IMR-90 (cell line): ENCODE measurements at regions not wholly inside any gene's neighbourhood (a gene's known extent, or its start where the extent isn't known, plus 50 kb on each side); places are given as distances from the start of the nearest gene placed in this dataset.

Experiments
- CEBPB ChIP-seq: IDR thresholded peaks from 2 replicates; pipeline ENCODE4 v1.6.1; 2012; ENCODE audit warnings: low read depth, low read length, improper control_type of control experiment
- CTCF ChIP-seq: conservative IDR thresholded peaks from 2 replicates; pipeline ENCODE4 v1.5.1; 2012; ENCODE audit warnings: mild to moderate bottlenecking, low read depth, low read length, improper control_type of control experiment
- MAZ ChIP-seq: IDR thresholded peaks from 2 replicates; pipeline ENCODE4 v1.6.1; 2012; ENCODE audit warnings: low read depth, mild to moderate bottlenecking, low read length, improper control_type of control experiment, moderate library complexity, borderline replicate concordance
- POLR2A ChIP-seq: IDR thresholded peaks from 2 replicates; pipeline ENCODE4 v1.6.1; 2012; ENCODE audit warnings: mild to moderate bottlenecking, low read depth, low read length
- RAD21 ChIP-seq: IDR thresholded peaks from 2 replicates; pipeline ENCODE4 v1.6.1; 2012; ENCODE audit warnings: low read length, improper control_type of control experiment
- RFX5 ChIP-seq: IDR thresholded peaks from 2 replicates; pipeline ENCODE4 v1.8.0; 2012; ENCODE audit warnings: low read depth, mild to moderate bottlenecking, low read length, moderate library complexity

- no peak for TF ChIP-seq MAZ
- TF ChIP-seq CEBPB: no peak
- TF ChIP-seq CTCF: no peak
- TF ChIP-seq RAD21: no peak
- no peak for TF ChIP-seq RFX5
- no peak for TF ChIP-seq POLR2A
Observed at GRCh38 chr20:52011093-52011492, 180.5 kb downstream of the ZFP64 start.
